CD8-positive, alpha-beta memory T cell (primary cell): ENCODE measurements at regions not wholly inside any gene's neighbourhood (a gene's known extent, or its start where the extent isn't known, plus 50 kb on each side); places are given as distances from the start of the nearest gene placed in this dataset.
"Not testable (repeated sequence)": the region's sequence is repeated elsewhere in the genome, so short reads cannot be mapped to it uniquely, and the experiment has no call there.

ENCODE experiments used
- CTCF ChIA-PET: fragments of 350-600 bp; sonication (Branson Sonifier 250); formaldehyde crosslinking; loops from one replicate; lab custom pipeline; 2021; ENCODE audit warnings: antibody characterized with exemption; lab: Charles Lee
- POLR2A ChIA-PET: fragments of 350-600 bp; sonication (Branson Sonifier 250); formaldehyde crosslinking; loops from one replicate; lab custom pipeline; 2021; ENCODE audit warnings: antibody characterized with exemption; lab: Charles Lee
- DNase-seq, 5 donors: peaks; one replicate each; pipeline versions ENCODE4 v3.0.0 to v3.0.0-alpha.2; 2020 to 2022; ENCODE audit warnings: mixed read lengths in 1 of 5
- H3K27ac ChIP-seq: one replicate; pipeline ENCODE4 v1.7.0; 2013; ENCODE audit warnings: low read depth, mild to moderate bottlenecking, low read length, moderate library complexity
- H3K27me3 ChIP-seq: 2 replicates; pipeline ENCODE4 v1.7.0; 2013; ENCODE audit warnings: low read length, mild to moderate bottlenecking; ENCODE audit not compliant: insufficient read depth, poor library complexity, severe bottlenecking
- H3K36me3 ChIP-seq: 2 replicates; pipeline ENCODE4 v1.7.0; 2013; ENCODE audit warnings: mild to moderate bottlenecking, low read length, moderate library complexity; ENCODE audit not compliant: insufficient read depth
- H3K4me1 ChIP-seq: 2 replicates; pipeline ENCODE4 v1.7.0; 2013; ENCODE audit warnings: mild to moderate bottlenecking, low read length, moderate library complexity; ENCODE audit not compliant: insufficient read depth
- H3K4me3 ChIP-seq: 2 replicates; pipeline ENCODE4 v1.7.0; 2013; ENCODE audit warnings: mild to moderate bottlenecking, low read length
- H3K9me3 ChIP-seq: 2 replicates; pipeline ENCODE4 v1.7.0; 2013; ENCODE audit warnings: mild to moderate bottlenecking, low read length
- H3K27ac Mint-ChIP-seq, 8 donors: one replicate each; pipeline ENCODE4 v1.8.0; 2020 to 2021; ENCODE audit warnings: mixed read lengths in 8 of 8, mild to moderate bottlenecking in 6 of 8, inconsistent platforms in 3 of 8, moderate library complexity in 3 of 8
- H3K27me3 Mint-ChIP-seq, 2 donors: one replicate each; pipeline ENCODE4 v1.8.0; 2020 to 2021; ENCODE audit warnings: mixed read lengths in 2 of 2, mild to moderate bottlenecking in 1 of 2, moderate library complexity in 1 of 2
- H3K36me3 Mint-ChIP-seq, 3 donors: one replicate each; pipeline ENCODE4 v1.8.0; 2020 to 2021; ENCODE audit warnings: mixed read lengths in 3 of 3, inconsistent platforms in 1 of 3, mild to moderate bottlenecking in 1 of 3
- H3K4me1 Mint-ChIP-seq, 3 donors: one replicate each; pipeline ENCODE4 v1.8.0; 2020 to 2021; ENCODE audit warnings: mixed read lengths in 3 of 3, inconsistent platforms in 1 of 3, mild to moderate bottlenecking in 1 of 3
- H3K4me3 Mint-ChIP-seq, 7 donors: one replicate each; pipeline ENCODE4 v1.8.0; 2020 to 2021; ENCODE audit warnings: mixed read lengths in 7 of 7, mild to moderate bottlenecking in 6 of 7, moderate library complexity in 4 of 7, inconsistent platforms in 2 of 7
- H3K9me3 Mint-ChIP-seq, 5 donors: one replicate each; pipeline ENCODE4 v1.8.0; 2020 to 2022; ENCODE audit warnings: mixed read lengths in 5 of 5, mild to moderate bottlenecking in 3 of 5, moderate library complexity in 2 of 5, inconsistent platforms in 1 of 5

GRCh38 chr2:65766768-65767267, 334.4 kb upstream of the SPRED2 start:
- POLR2A ChIA-PET = no interaction called here
- H3K27me3 ChIP-seq = peaks cover 3% of the 10 kb centered on the region
- DNase-seq = no peak

GRCh38 chr2:65765376-65765775, 333.0 kb upstream of the SPRED2 start:
- POLR2A ChIA-PET = no interaction called here
- H3K9me3 ChIP-seq = no peaks in the 10 kb centered on the region

More at GRCh38 chr2:65766768-65767267, 334.4 kb upstream of the SPRED2 start:
- no peaks in the 10 kb centered on the region for H3K4me1 Mint-ChIP-seq
- H3K4me3 ChIP-seq = no peak overlapping the region
- H3K4me3 Mint-ChIP-seq = no peak overlapping the region
- H3K27ac ChIP-seq = no peak overlapping the region
- peaks cover 0 to 3% of the 10 kb centered on the region in 2 donors for H3K27me3 Mint-ChIP-seq
- no peaks in the 10 kb centered on the region for H3K4me1 ChIP-seq
- peaks cover 0 to 3% (median 1%) of the 10 kb centered on the region in 5 donors for H3K9me3 Mint-ChIP-seq
- no peak overlapping the region for H3K27ac Mint-ChIP-seq
- H3K36me3 Mint-ChIP-seq = no peaks in the 10 kb centered on the region
- CTCF ChIA-PET = interaction anchor here (1.1 kb wide), 1 partner anchor 12 kb away, joined by 3 read pairs; no protein-coding TSS in a partner anchor
- H3K36me3 ChIP-seq = no peaks in the 10 kb centered on the region
- no peaks in the 10 kb centered on the region for H3K9me3 ChIP-seq

GRCh38 chr2:65762068-65762467, 329.7 kb upstream of the SPRED2 start:
- H3K27ac ChIP-seq = no peak overlapping the region
- no peaks in the 10 kb centered on the region for H3K4me1 ChIP-seq
- no peaks in the 10 kb centered on the region for H3K36me3 ChIP-seq
- no peak overlapping the region for H3K4me3 ChIP-seq
- Mint-ChIP-seq H3K4me1 (no peaks in the 10 kb centered on the region), H3K27ac (no peak overlapping the region), H3K36me3 (no peaks in the 10 kb centered on the region), H3K4me3 (no peak overlapping the region), H3K9me3 (peaks cover 0 to 7% (median 4%) of the 10 kb centered on the region in 5 donors), H3K27me3 (peaks cover 0 to 2% of the 10 kb centered on the region in 2 donors)
- POLR2A ChIA-PET = no interaction called here
- no peak for DNase-seq
- peaks cover 3% of the 10 kb centered on the region for H3K27me3 ChIP-seq
- CTCF ChIA-PET = no interaction called here
- no peaks in the 10 kb centered on the region for H3K9me3 ChIP-seq

More at GRCh38 chr2:65765376-65765775, 333.0 kb upstream of the SPRED2 start:
- H3K4me3 ChIP-seq = no peak overlapping the region
- Mint-ChIP-seq H3K4me3 (no peak overlapping the region), H3K27me3 (peaks cover 0 to 5% of the 10 kb centered on the region in 2 donors), H3K36me3 (no peaks in the 10 kb centered on the region), H3K9me3 (peaks cover 0 to 3% (median 1%) of the 10 kb centered on the region in 5 donors), H3K4me1 (no peaks in the 10 kb centered on the region), H3K27ac (no peak overlapping the region)
- no peak overlapping the region for H3K27ac ChIP-seq
- DNase-seq = no peak
- H3K4me1 ChIP-seq = no peaks in the 10 kb centered on the region
- CTCF ChIA-PET = no interaction called here
- no peaks in the 10 kb centered on the region for H3K36me3 ChIP-seq
- H3K27me3 ChIP-seq = peaks cover 3% of the 10 kb centered on the region

DNA sequence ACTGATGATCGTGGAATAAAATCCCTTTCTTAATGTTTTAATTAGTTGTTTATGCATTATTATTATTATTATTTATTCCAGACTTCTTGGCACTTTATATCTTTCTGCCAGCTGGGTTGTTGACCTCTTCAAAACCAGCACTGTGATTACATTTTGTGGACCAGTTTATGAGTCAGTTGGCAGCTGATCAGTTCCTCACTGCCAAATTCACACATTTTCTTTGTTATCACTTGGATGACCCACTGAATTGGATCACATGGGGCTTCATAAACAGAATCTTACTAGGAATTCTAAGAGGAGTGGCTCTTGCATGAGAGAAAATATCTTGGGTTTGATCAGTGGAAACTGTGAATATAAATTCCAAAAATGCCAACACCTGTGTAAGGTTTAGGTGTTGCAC, 321.8 kb upstream of the SPRED2 start:
- H3K9me3 Mint-ChIP-seq = peaks cover 0 to 12% (median 4%) of the 10 kb centered on the region in 5 donors
- H3K36me3 Mint-ChIP-seq = peaks cover 0 to 2% (median 0%) of the 10 kb centered on the region in 3 donors
- ChIA-PET CTCF (interaction anchor here (1.2 kb wide), 1 partner anchor 13 kb away, joined by 3 read pairs; no protein-coding TSS in a partner anchor), POLR2A (no interaction called here)
- H3K9me3 ChIP-seq = no peaks in the 10 kb centered on the region
- H3K36me3 ChIP-seq = no peaks in the 10 kb centered on the region
- no peaks in the 10 kb centered on the region for H3K4me1 ChIP-seq
- no peaks in the 10 kb centered on the region for H3K4me1 Mint-ChIP-seq
- H3K27ac ChIP-seq = no peak overlapping the region
- no peak overlapping the region for H3K4me3 Mint-ChIP-seq
- H3K27ac Mint-ChIP-seq = no peak overlapping the region
- no peak overlapping the region for H3K4me3 ChIP-seq
- DNase-seq = no peak
- H3K27me3 ChIP-seq = no peaks in the 10 kb centered on the region
- H3K27me3 Mint-ChIP-seq = no peaks in the 10 kb centered on the region

DNA sequence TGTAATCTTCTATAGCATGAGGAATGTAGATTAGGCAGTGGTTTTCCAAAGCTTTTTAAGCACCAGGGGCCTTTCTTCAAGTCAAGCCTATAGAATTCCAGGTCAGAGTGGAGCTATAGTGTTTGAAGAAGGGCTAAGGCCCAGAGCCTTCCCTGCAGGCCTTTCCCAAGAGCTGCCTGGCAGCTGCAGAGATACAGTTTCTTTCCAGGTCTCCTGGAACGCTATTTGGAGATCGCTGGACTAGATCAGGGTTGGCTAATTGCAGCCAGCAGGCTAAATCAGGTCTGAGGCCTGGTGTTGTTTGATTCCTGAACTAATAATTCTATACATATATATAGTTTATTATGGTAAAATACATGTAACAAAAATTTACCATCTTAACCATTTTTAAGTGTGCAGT, 319.0 kb upstream of the SPRED2 start:
- Mint-ChIP-seq H3K36me3 (peaks cover 0 to 2% (median 0%) of the 10 kb centered on the region in 3 donors), H3K27me3 (peaks cover 0 to 4% of the 10 kb centered on the region in 2 donors), H3K4me3 (no peak overlapping the region), H3K27ac (no peak overlapping the region), H3K4me1 (no peaks in the 10 kb centered on the region), H3K9me3 (peaks cover 0 to 7% (median 2%) of the 10 kb centered on the region in 5 donors)
- Histone ChIP-seq H3K27me3 (no peaks in the 10 kb centered on the region), H3K36me3 (no peaks in the 10 kb centered on the region), H3K9me3 (no peaks in the 10 kb centered on the region), H3K4me1 (no peaks in the 10 kb centered on the region), H3K4me3 (no peak overlapping the region), H3K27ac (no peak overlapping the region)
- ChIA-PET CTCF (no interaction called here), POLR2A (no interaction called here)
- no peak for DNase-seq

- Histone ChIP-seq H3K9me3 (no peaks in the 10 kb centered on the region), H3K4me3 (no peak overlapping the region), H3K4me1 (no peaks in the 10 kb centered on the region), H3K27ac (no peak overlapping the region), H3K27me3 (no peaks in the 10 kb centered on the region), H3K36me3 (no peaks in the 10 kb centered on the region)
- Mint-ChIP-seq H3K27ac (no peak overlapping the region), H3K4me3 (no peak overlapping the region), H3K36me3 (peaks cover 0 to 2% (median 0%) of the 10 kb centered on the region in 3 donors), H3K4me1 (no peaks in the 10 kb centered on the region), H3K27me3 (peaks cover 0 to 4% of the 10 kb centered on the region in 2 donors), H3K9me3 (peaks cover 0 to 4% (median 0%) of the 10 kb centered on the region in 5 donors)
- ChIA-PET POLR2A (no interaction called here), CTCF (no interaction called here)
- DNase-seq = no peak
These were observed 317.1 kb upstream of the SPRED2 start for GRCh38 chr2:65749545-65749944.

GRCh38 chr2:65747875-65748274, 315.5 kb upstream of the SPRED2 start:
- H3K36me3 Mint-ChIP-seq, H3K4me3 Mint-ChIP-seq, H3K9me3 ChIP-seq, H3K36me3 ChIP-seq, H3K27me3 Mint-ChIP-seq, H3K4me1 Mint-ChIP-seq, POLR2A ChIA-PET, CTCF ChIA-PET, H3K9me3 Mint-ChIP-seq, H3K27me3 ChIP-seq, H3K4me3 ChIP-seq, H3K27ac Mint-ChIP-seq, H3K27ac ChIP-seq, DNase-seq, H3K4me1 ChIP-seq: not testable (repeated sequence)

GRCh38 chr2:65746931-65747675, 314.7 kb upstream of the SPRED2 start:
- Mint-ChIP-seq H3K4me3 (no peak overlapping the region), H3K36me3 (no peaks in the 10 kb centered on the region), H3K27ac (peak overlapping the region in 1 of 8 donors; percentile 9), H3K9me3 (peaks cover 0 to 2% (median 0%) of the 10 kb centered on the region in 5 donors), H3K27me3 (peaks cover 0 to 4% of the 10 kb centered on the region in 2 donors), H3K4me1 (no peaks in the 10 kb centered on the region)
- DNase-seq = no peak
- Histone ChIP-seq H3K9me3 (no peaks in the 10 kb centered on the region), H3K27me3 (no peaks in the 10 kb centered on the region), H3K4me1 (no peaks in the 10 kb centered on the region), H3K36me3 (no peaks in the 10 kb centered on the region), H3K27ac (no peak overlapping the region), H3K4me3 (no peak overlapping the region)
- POLR2A ChIA-PET = no interaction called here
- CTCF ChIA-PET = no interaction called here
